ENCODE measurements at regions not wholly inside any gene's neighbourhood (a gene's known extent, or its start where the extent isn't known, plus 50 kb on each side); places are given as distances from the start of the nearest gene placed in this dataset.

- no peak overlapping the region for H3K4me3 Mint-ChIP-seq
- H3K27ac Mint-ChIP-seq = no peak overlapping the region
- H3K27me3 Mint-ChIP-seq (ENCODE audit: insufficient read depth) = peaks cover 43% of the 10 kb centered on the region
- H3K9me3 Mint-ChIP-seq = peaks cover 12% of the 10 kb centered on the region
- TF ChIP-seq, protein P1, sequence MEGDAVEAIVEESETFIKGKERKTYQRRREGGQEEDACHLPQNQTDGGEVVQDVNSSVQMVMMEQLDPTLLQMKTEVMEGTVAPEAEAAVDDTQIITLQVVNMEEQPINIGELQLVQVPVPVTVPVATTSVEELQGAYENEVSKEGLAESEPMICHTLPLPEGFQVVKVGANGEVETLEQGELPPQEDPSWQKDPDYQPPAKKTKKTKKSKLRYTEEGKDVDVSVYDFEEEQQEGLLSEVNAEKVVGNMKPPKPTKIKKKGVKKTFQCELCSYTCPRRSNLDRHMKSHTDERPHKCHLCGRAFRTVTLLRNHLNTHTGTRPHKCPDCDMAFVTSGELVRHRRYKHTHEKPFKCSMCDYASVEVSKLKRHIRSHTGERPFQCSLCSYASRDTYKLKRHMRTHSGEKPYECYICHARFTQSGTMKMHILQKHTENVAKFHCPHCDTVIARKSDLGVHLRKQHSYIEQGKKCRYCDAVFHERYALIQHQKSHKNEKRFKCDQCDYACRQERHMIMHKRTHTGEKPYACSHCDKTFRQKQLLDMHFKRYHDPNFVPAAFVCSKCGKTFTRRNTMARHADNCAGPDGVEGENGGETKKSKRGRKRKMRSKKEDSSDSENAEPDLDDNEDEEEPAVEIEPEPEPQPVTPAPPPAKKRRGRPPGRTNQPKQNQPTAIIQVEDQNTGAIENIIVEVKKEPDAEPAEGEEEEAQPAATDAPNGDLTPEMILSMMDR (IDR thresholded peaks at IDR 0.05) = no peak
- no peak for DNase-seq
- H3K4me1 Mint-ChIP-seq (ENCODE audit: low read depth) = peaks cover 16% of the 10 kb centered on the region
- peaks cover 14% of the 10 kb centered on the region; the same call in 1 of the 2 replicates for H3K36me3 Mint-ChIP-seq (ENCODE audit: low read depth)
These were observed 63.5 kb upstream of the FRMD4A start for GRCh38 chr10:14394179-14394578.

- H3K27ac Mint-ChIP-seq = no peak overlapping the region
These were observed 60.6 kb upstream of the FRMD4A start for GRCh38 chr10:14391342-14391741.

DNA sequence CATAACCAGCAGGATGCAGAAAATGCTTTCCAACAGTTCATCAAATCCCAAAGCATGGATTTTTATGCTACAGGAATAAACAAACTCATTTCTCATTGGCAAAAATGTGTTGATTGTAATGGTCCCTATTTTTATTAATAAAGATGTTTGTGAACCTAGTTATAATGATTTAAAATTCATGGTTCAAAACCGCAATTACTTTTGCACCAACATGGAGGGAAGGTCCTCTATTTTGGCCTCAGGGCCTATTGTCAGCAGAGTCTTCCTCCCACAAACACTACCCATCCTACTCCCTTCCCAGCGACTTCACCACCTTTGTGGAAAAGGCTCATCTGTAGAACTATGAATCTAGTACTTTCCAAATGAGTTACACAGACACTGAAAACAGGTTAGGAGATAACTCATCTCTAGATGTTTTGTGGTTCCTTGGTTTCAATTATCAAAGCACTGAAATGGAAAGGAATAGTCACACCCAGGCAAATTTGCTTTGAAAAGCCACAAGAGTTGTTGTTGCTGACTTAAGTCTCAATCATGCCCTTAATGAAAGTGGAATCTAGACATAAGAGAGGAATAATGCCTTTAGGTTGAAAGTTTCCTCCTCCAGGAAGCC lies 59.4 kb upstream of the FRMD4A start:
- Mint-ChIP-seq H3K9me3 (peaks cover 12% of the 10 kb centered on the region), H3K4me3 (no peak overlapping the region), H3K4me1 (ENCODE audit: low read depth) (peaks cover 19% of the 10 kb centered on the region), H3K27me3 (ENCODE audit: insufficient read depth) (peaks cover 38% of the 10 kb centered on the region), H3K36me3 (ENCODE audit: low read depth) (peaks cover 20% of the 10 kb centered on the region; the same call in 1 of the 2 replicates), H3K27ac (no peak overlapping the region)
- TF ChIP-seq, protein P1 (IDR thresholded peaks at IDR 0.05) = no peak
- DNase-seq = no peak

More at GRCh38 chr10:14391342-14391741, 60.6 kb upstream of the FRMD4A start:
- no peak for DNase-seq
- peaks cover 42% of the 10 kb centered on the region for H3K27me3 Mint-ChIP-seq (ENCODE audit: insufficient read depth)
- TF ChIP-seq, protein P1 (IDR thresholded peaks at IDR 0.05) = no peak
- peaks cover 12% of the 10 kb centered on the region for H3K9me3 Mint-ChIP-seq
- H3K36me3 Mint-ChIP-seq (ENCODE audit: low read depth) = peaks cover 20% of the 10 kb centered on the region; the same call in 1 of the 2 replicates
- H3K4me3 Mint-ChIP-seq = no peak overlapping the region
- peaks cover 8% of the 10 kb centered on the region for H3K4me1 Mint-ChIP-seq (ENCODE audit: low read depth)

- peak; percentile 87 for DNase-seq
- peaks cover 29% of the 10 kb centered on the region for H3K4me1 Mint-ChIP-seq (ENCODE audit: low read depth)
- peaks cover 5% of the 10 kb centered on the region; the same call in 1 of the 2 replicates for H3K36me3 Mint-ChIP-seq (ENCODE audit: low read depth)
- H3K27ac Mint-ChIP-seq = peak overlapping the region; percentile 31; the same call in 1 of the 2 replicates
- H3K27me3 Mint-ChIP-seq (ENCODE audit: insufficient read depth) = peaks cover 29% of the 10 kb centered on the region
- H3K9me3 Mint-ChIP-seq = no peaks in the 10 kb centered on the region
- TF ChIP-seq, protein P1 (IDR thresholded peaks at IDR 0.05) = peak; percentile 59
- peak overlapping the region; percentile 53 for H3K4me3 Mint-ChIP-seq
These were observed 55.2 kb upstream of the FRMD4A start for GRCh38 chr10:14385596-14386593.

DNA sequence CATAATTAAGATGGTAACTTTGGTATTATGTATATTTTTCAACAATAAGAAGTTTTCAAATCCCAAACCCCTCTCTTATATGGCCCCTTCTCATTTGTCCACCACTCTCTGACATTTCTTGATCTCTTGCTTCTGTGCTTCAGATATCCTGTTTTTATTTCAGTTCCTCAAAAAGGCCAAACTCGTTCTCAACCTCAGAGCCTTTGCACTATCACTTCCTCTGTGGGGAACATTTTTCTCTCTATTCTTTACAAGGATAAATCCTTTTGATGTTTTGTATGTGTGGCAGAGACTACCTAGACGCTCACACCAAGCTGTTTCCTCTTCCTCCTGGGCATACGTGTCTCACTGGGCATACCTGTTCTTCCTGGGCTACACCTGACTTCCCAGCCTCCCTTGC lies 54.2 kb upstream of the FRMD4A start:
- Mint-ChIP-seq H3K27me3 (ENCODE audit: insufficient read depth) (peaks cover 25% of the 10 kb centered on the region), H3K36me3 (ENCODE audit: low read depth) (peaks cover 5% of the 10 kb centered on the region; the same call in 1 of the 2 replicates), H3K27ac (no peak overlapping the region), H3K4me3 (no peak overlapping the region), H3K4me1 (ENCODE audit: low read depth) (peaks cover 29% of the 10 kb centered on the region), H3K9me3 (no peaks in the 10 kb centered on the region)
- no peak for DNase-seq
- TF ChIP-seq, protein P1 (IDR thresholded peaks at IDR 0.05) = no peak

Measured in HFFc6 (cell line).